Lung (tissue), 11 donors: ENCODE measurements at regions not wholly inside any gene's neighbourhood (a gene's known extent, or its start where the extent isn't known, plus 50 kb on each side); places are given as distances from the start of the nearest gene placed in this dataset.

Source experiments
- ATAC-seq: fragments of 200-7000 bp; cut with Tn5 transposase; one replicate; pipeline ENCODE4 v1.9.1; 2020; ENCODE audit warnings: moderate number of reproducible peaks; ENCODE audit not compliant: insufficient read depth, low FRiP score
- DNase-seq, 3 donors: peaks; one replicate each; pipeline ENCODE4 v3.0.0-alpha.2; 2013 to 2017
- H3K27ac ChIP-seq, 2 donors: one replicate each; pipeline ENCODE4 v1.5.1; 2013; ENCODE audit warnings: mild to moderate bottlenecking in 2 of 2, moderate library complexity in 2 of 2, control low read depth in 1 of 2, inconsistent platforms in 1 of 2, low read depth in 1 of 2, low read length in 1 of 2
- H3K27me3 ChIP-seq, 3 donors: one replicate each; pipeline ENCODE4 v1.5.1; 2013; ENCODE audit warnings: low read length in 2 of 3; ENCODE audit not compliant: control insufficient read depth in 3 of 3, insufficient read depth in 3 of 3
- H3K36me3 ChIP-seq, 4 donors: one replicate each; pipeline ENCODE4 v1.5.1; 2013; ENCODE audit warnings: low read length in 4 of 4, mild to moderate bottlenecking in 1 of 4, moderate library complexity in 1 of 4; ENCODE audit not compliant: control insufficient read depth in 4 of 4, insufficient read depth in 4 of 4
- H3K4me1 ChIP-seq, 5 donors: one replicate each; pipeline ENCODE4 v1.5.1; 2013; ENCODE audit warnings: low read length in 5 of 5, mild to moderate bottlenecking in 2 of 5, moderate library complexity in 1 of 5; ENCODE audit not compliant: control insufficient read depth in 5 of 5, insufficient read depth in 5 of 5
- H3K4me3 ChIP-seq: one replicate; pipeline ENCODE4 v1.5.1; 2013; ENCODE audit warnings: mild to moderate bottlenecking, control low read depth, moderate library complexity
- H3K9ac ChIP-seq, 2 donors: one replicate each; pipeline ENCODE4 v1.5.1; 2013; ENCODE audit warnings: low read length in 2 of 2, control low read depth in 1 of 2; ENCODE audit not compliant: insufficient read depth in 1 of 2
- H3K9me3 ChIP-seq, 4 donors: one replicate each; pipeline ENCODE4 v1.5.1; 2013; ENCODE audit warnings: low read length in 3 of 4, mild to moderate bottlenecking in 1 of 4, moderate library complexity in 1 of 4; ENCODE audit not compliant: control insufficient read depth in 4 of 4, insufficient read depth in 3 of 4
- WGBS, 2 donors: extraction: QIAGEN DNeasy Blood & Tissue Kit; methylation state at CpG; one replicate each; pipeline ENCODE4 v1.1.7; 2013; 5-methylcytosine and 5-hydroxymethylcytosine counted together
- TF ChIP-seq, protein P1 (sequence below): IDR thresholded peaks from 2 replicates; pipeline ENCODE4 v1.5.1; 2012; ENCODE audit warnings: mild to moderate bottlenecking; ENCODE audit errors: control extremely low read depth, extremely low read depth
- donor health status: control.
- donor health status: control.
- donor health status: Bipolar disorder and iron deficiency.
- donor health status: healthy.
- donor health status: DM: yes; HTN: yes; CAD: no.

DNA sequence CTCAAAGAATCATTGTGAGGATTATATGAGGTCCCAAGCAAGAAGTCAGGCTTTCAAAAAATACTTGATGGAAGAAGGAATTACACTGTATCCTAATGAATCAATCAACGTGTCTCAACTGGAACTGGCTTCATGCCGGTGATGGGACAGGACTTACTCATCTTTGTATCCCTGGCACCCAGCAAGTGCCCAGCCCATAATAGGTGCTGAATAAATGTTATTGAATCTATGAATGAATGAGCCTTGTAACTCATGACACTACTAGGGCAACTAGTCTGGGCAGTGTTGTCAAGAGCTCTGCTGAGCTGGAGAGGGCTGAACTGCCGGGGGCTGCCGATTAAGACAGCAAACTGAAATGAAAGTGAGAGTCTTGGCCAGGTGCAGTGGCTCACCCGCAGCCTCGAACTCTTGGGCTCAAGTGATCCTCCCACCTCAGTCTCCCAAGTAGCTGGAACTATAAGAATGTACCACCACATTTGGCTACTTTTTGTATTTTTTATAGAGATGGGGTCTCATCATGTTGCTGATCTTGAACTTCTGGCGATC, 87.2 kb upstream of the KIF5B start:
- Histone ChIP-seq H3K36me3 (no peaks in the 10 kb centered on the region), H3K9me3 (no peaks in the 10 kb centered on the region), H3K27me3 (no peaks in the 10 kb centered on the region), H3K4me1 (peaks cover 0 to 5% (median 3%) of the 10 kb centered on the region in 5 donors), H3K4me3 (no peak overlapping the region), H3K9ac (no peak overlapping the region), H3K27ac (no peak overlapping the region)
- TF ChIP-seq, protein P1, sequence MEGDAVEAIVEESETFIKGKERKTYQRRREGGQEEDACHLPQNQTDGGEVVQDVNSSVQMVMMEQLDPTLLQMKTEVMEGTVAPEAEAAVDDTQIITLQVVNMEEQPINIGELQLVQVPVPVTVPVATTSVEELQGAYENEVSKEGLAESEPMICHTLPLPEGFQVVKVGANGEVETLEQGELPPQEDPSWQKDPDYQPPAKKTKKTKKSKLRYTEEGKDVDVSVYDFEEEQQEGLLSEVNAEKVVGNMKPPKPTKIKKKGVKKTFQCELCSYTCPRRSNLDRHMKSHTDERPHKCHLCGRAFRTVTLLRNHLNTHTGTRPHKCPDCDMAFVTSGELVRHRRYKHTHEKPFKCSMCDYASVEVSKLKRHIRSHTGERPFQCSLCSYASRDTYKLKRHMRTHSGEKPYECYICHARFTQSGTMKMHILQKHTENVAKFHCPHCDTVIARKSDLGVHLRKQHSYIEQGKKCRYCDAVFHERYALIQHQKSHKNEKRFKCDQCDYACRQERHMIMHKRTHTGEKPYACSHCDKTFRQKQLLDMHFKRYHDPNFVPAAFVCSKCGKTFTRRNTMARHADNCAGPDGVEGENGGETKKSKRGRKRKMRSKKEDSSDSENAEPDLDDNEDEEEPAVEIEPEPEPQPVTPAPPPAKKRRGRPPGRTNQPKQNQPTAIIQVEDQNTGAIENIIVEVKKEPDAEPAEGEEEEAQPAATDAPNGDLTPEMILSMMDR: no peak
- ATAC-seq: no peak
- DNase-seq: no peak
- WGBS, 2 donors: 85 to 93% methylated on average over 7 of the region's 7 CpGs

- Histone ChIP-seq H3K9ac (no peak overlapping the region), H3K9me3 (no peaks in the 10 kb centered on the region), H3K4me3 (no peak overlapping the region), H3K4me1 (peaks cover 0 to 5% (median 3%) of the 10 kb centered on the region in 5 donors), H3K27me3 (no peaks in the 10 kb centered on the region), H3K36me3 (no peaks in the 10 kb centered on the region), H3K27ac (no peak overlapping the region)
- 96 to 100% methylated on average over 2 of the region's 2 CpGs for WGBS, 2 donors
- TF ChIP-seq, protein P1: no peak
- DNase-seq (no peak), ATAC-seq (no peak)
Observed at GRCh38 chr10:32142646-32143045, 86.4 kb upstream of the KIF5B start.

GRCh38 chr10:32141018-32141807, 85.0 kb upstream of the KIF5B start:
- no peaks in the 10 kb centered on the region for H3K27me3 ChIP-seq
- ATAC-seq (no peak), DNase-seq (peak in 1 of 3 donors; percentile 28)
- no peak overlapping the region for H3K4me3 ChIP-seq
- peaks cover 0 to 5% (median 3%) of the 10 kb centered on the region in 5 donors for H3K4me1 ChIP-seq
- 65 to 75% methylated on average over 12 of the region's 12 CpGs for WGBS, 2 donors
- no peaks in the 10 kb centered on the region for H3K36me3 ChIP-seq
- H3K9ac ChIP-seq: no peak overlapping the region
- TF ChIP-seq, protein P1: no peak
- no peaks in the 10 kb centered on the region for H3K9me3 ChIP-seq
- peak overlapping the region; percentile 59 to 75 for H3K27ac ChIP-seq
